ENCODE measurements at regions not wholly inside any gene's neighbourhood (a gene's known extent, or its start where the extent isn't known, plus 50 kb on each side); places are given as distances from the start of the nearest gene placed in this dataset.

DNA sequence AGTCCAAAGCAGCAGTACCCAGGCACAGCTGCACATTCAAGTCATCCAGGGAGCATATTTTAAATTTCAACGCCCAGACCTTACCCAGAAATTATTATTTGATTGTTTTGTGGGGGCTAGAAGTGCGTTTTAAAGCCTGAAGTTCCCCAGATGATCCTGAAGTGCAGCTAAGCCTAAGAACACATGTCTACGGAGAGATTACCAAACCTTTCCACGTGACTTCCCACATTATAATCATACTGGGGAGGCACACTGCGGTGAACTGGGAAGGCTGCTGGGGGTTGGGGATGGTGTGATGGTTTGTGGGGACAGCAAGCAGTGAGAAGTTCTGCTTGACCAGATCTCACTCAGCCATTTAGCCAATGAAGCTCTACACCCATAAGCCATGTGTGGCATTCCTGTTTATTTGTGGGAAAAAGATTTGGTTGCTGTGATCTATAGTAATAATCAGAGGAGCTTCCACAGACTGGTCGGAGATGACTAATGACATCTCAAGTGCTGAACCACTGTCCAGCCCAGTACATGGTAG is 93.4 kb upstream of the CDH6 start:
- H3K27ac ChIP-seq: no peak overlapping the region
- no peak for TF ChIP-seq ZFX (IDR thresholded peaks at IDR 0.05; ENCODE audit: borderline replicate concordance)
- TF ChIP-seq, protein P1, sequence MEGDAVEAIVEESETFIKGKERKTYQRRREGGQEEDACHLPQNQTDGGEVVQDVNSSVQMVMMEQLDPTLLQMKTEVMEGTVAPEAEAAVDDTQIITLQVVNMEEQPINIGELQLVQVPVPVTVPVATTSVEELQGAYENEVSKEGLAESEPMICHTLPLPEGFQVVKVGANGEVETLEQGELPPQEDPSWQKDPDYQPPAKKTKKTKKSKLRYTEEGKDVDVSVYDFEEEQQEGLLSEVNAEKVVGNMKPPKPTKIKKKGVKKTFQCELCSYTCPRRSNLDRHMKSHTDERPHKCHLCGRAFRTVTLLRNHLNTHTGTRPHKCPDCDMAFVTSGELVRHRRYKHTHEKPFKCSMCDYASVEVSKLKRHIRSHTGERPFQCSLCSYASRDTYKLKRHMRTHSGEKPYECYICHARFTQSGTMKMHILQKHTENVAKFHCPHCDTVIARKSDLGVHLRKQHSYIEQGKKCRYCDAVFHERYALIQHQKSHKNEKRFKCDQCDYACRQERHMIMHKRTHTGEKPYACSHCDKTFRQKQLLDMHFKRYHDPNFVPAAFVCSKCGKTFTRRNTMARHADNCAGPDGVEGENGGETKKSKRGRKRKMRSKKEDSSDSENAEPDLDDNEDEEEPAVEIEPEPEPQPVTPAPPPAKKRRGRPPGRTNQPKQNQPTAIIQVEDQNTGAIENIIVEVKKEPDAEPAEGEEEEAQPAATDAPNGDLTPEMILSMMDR (IDR thresholded peaks at IDR 0.05): no peak

DNA sequence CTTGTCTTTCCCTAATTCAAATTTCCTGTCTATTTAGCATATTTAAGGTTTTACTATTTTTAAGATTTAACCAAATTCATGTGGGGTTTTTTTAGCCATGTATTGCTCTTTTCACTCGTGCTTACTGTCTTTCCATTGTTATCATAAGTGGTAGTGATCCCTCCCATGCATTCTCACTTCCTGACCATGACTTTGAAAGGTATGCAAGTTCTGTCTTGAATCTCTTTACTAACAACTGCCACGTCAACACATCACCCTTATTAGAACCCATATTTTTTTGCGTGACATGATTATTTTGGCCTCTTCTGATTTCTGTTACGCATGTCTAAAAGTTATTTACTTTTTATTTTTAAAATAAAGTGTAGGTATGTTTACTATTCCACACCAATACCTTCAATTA is 94.7 kb upstream of the CDH6 start:
- no peak for TF ChIP-seq ZFX (IDR thresholded peaks at IDR 0.05; ENCODE audit: borderline replicate concordance)
- no peak overlapping the region for H3K27ac ChIP-seq

DNA sequence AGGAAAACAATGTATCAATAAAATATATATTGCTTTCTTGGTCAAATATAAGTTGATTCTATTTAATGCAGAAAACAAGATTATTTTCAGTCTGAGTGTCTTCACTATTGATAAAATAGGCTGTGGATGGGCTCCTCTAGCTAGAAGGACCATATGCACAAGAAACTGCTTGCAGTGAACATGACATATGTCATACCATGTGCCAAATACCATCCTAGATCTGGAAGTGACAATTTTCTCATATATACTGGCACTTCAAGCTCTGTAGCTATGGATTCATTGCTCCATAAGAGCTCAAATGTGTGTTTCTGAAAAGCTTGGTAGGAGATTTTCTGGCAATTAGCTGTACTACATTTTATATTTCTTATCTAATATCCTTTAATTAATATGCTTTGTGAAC is 95.6 kb upstream of the CDH6 start:
- H3K27ac ChIP-seq: no peak overlapping the region
- no peak for TF ChIP-seq ZFX (IDR thresholded peaks at IDR 0.05; ENCODE audit: borderline replicate concordance)
- TF ChIP-seq, protein P1 (IDR thresholded peaks at IDR 0.05): no peak

DNA sequence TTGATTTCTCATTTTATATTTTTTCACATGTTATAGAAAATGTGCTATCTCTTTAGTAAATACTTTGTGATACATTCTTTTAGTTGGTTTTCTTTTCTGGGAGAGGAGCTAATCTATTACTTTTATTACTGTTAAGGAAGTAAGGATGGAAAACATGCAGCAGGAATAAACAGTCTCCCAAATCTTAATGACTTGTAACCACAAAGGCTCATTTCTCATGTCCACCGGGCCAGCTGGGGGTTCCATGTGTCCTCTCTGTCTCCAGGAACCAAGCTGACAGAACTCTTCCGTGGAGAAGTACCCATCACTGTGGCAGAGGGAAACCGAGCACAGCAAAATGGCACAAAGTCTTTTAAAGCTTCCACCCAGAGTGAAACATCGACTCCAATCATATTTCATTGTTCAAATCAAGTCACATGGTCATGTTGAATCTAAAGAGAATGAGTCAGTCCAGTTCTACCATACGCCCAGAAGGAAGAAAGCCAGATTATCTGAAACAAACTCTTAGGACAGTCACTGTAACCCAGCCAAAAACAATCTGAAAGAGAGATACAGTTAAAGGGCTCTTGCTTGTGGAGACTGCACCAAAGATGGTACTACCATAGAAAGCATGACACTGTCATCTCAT is 97.1 kb upstream of the CDH6 start:
- peak overlapping the region; percentile 31; the same call in 1 of the 2 replicates for H3K27ac ChIP-seq
- no peak for TF ChIP-seq ZFX (IDR thresholded peaks at IDR 0.05; ENCODE audit: borderline replicate concordance)
- TF ChIP-seq, protein P1 (IDR thresholded peaks at IDR 0.05): no peak

DNA sequence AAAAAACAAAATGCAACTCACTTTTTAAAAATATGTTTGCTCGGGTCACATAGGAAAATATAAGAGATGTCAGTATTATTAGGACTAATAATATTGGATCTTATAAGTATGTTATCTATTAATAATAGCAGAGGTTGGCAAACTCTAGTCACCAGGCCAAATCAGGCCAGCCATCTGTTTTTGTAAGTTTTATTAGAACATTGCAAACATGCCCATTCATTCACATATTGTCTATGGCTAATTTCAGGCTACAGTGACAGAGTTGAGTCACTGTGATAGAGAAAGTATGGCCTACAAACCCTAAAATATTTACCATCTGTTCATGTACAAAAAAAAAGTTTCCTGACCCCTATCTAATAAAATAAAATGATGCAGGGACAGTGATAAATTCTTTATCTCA is 97.7 kb upstream of the CDH6 start:
- TF ChIP-seq ZFX (IDR thresholded peaks at IDR 0.05; ENCODE audit: borderline replicate concordance): no peak
- TF ChIP-seq, protein P1 (IDR thresholded peaks at IDR 0.05): no peak
- peak overlapping the region; percentile 31; the same call in 1 of the 2 replicates for H3K27ac ChIP-seq

DNA sequence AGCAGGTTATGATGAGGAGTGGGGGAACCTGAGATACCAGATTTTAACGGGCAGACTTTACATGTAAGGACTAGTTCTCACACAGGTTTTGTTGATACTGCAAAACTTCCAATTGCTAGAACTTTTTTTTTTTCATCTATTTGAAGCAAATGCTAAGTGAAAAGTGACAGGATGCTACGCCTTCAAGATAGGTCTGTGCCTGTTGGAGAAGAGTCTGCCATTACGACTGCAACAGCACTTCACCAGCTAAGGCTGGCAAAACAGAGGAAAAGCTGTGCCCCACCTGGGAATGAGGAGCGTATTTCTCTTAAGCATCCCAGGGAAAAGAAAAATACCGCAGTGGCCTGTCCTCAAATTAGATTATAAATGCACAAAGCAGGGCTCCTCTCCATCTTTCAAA is 102.0 kb upstream of the CDH6 start:
- no peak overlapping the region for H3K27ac ChIP-seq
- TF ChIP-seq, protein P1 (IDR thresholded peaks at IDR 0.05): no peak
- no peak for TF ChIP-seq ZFX (IDR thresholded peaks at IDR 0.05; ENCODE audit: borderline replicate concordance)

DNA sequence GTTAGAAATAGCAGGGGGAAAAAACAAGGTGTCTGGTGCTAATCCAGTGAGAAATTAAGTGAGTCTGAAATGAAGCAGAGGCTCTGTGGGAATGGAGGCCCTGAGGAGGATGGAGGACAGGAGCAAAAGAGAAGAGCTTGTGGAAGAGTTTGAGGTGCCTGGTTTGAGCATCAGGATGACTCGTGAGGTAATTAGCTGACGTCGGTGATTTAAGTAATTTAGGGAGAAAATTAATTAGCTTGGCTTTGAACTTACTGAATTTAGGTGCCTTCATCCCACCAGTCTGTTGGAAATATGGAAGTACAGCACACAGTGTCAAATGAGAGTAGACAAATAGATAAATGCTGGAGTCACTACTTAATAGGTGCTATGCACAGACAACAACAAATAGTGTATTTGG is 103.0 kb upstream of the CDH6 start:
- TF ChIP-seq, protein P1 (IDR thresholded peaks at IDR 0.05): no peak
- no peak for TF ChIP-seq ZFX (IDR thresholded peaks at IDR 0.05; ENCODE audit: borderline replicate concordance)
- no peak overlapping the region for H3K27ac ChIP-seq
